ENCODE measurements at regions not wholly inside any gene's neighbourhood (a gene's known extent, or its start where the extent isn't known, plus 50 kb on each side); places are given as distances from the start of the nearest gene placed in this dataset.

DNA sequence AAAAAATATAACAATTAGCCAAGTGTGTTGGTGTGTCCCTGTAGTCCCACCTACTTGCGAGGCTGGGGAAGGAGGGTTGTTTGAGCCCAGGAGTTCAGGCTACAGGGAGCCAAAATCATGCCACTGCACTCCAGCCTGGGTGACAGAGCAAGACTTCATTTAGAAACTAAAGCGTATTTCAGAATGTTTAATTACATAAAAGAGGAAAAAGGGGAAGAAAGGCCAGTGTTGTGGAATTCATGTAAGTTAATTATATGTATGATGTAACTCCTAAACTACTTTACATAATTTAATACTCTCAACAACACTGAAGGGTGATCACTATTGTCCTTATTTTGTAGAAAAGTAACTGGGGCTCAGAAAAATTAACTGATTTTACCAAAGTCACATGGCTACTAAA lies 67.2 kb upstream of the HOPX start:
- TF ChIP-seq, protein P1, sequence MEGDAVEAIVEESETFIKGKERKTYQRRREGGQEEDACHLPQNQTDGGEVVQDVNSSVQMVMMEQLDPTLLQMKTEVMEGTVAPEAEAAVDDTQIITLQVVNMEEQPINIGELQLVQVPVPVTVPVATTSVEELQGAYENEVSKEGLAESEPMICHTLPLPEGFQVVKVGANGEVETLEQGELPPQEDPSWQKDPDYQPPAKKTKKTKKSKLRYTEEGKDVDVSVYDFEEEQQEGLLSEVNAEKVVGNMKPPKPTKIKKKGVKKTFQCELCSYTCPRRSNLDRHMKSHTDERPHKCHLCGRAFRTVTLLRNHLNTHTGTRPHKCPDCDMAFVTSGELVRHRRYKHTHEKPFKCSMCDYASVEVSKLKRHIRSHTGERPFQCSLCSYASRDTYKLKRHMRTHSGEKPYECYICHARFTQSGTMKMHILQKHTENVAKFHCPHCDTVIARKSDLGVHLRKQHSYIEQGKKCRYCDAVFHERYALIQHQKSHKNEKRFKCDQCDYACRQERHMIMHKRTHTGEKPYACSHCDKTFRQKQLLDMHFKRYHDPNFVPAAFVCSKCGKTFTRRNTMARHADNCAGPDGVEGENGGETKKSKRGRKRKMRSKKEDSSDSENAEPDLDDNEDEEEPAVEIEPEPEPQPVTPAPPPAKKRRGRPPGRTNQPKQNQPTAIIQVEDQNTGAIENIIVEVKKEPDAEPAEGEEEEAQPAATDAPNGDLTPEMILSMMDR (IDR thresholded peaks at IDR 0.05): no peak
- TF ChIP-seq POLR2A (IDR thresholded peaks at IDR 0.05): no peak

All from breast epithelium (tissue), 3 donors.